DND-41 (cell line): ENCODE measurements at regions not wholly inside any gene's neighbourhood (a gene's known extent, or its start where the extent isn't known, plus 50 kb on each side); places are given as distances from the start of the nearest gene placed in this dataset.

Experiments
- CTCF ChIP-seq: IDR thresholded peaks from 2 replicates; pipeline ENCODE4 v1.5.1; 2012; ENCODE audit warnings: borderline replicate concordance, low read length, moderate library complexity, mild to moderate bottlenecking; ENCODE audit not compliant: poor library complexity, severe bottlenecking; ENCODE audit errors: extremely low read depth
- EZH2 ChIP-seq: IDR thresholded peaks from 3 replicates; pipeline ENCODE4 v1.6.1; 2012; ENCODE audit warnings: borderline replicate concordance, low read depth, mild to moderate bottlenecking, moderate library complexity, low read length, inconsistent platforms; ENCODE audit not compliant: severe bottlenecking

GRCh38 chr19:30846102-30846501, 473.9 kb downstream of the ZNF536 start:
- no peak for TF ChIP-seq CTCF
- TF ChIP-seq EZH2: no peak
